Heart left ventricle (tissue), 13 donors: ENCODE measurements at regions not wholly inside any gene's neighbourhood (a gene's known extent, or its start where the extent isn't known, plus 50 kb on each side); places are given as distances from the start of the nearest gene placed in this dataset.

ENCODE experiments used
- POLR2A ChIP-seq, 2 donors: fragments of 450-650 bp; IDR thresholded peaks; one replicate each; pipeline ENCODE4 v1.6.1; 2017; ENCODE audit warnings: antibody characterized with exemption in 2 of 2, mild to moderate bottlenecking in 2 of 2, moderate library complexity in 2 of 2
- TF ChIP-seq, protein P1 (sequence below), 12 donors: fragments of 200-600 bp; sonication (generic) in 4 of 12; IDR thresholded peaks; one replicate each; pipeline versions ENCODE4 v1.5.0 to v1.8.0; 2018 to 2022; ENCODE audit warnings: antibody characterized with exemption in 12 of 12, mild to moderate bottlenecking in 5 of 12
- donor health status: ischemic (EF 13 %, LVEDD 7.1; RV severe dilation, severe dysfunction).
- donor health status: DM: no; HTN: yes; CAD: no.
- donor health status: DM: no; HTN: no; CAD: no.
- donor health status: ischemic (EF 25% LVEDD 6.9; RV normal size, moderate dysfunction).
- donor health status: ischemic (EF 25% LVEDD 5.7; RV mildly dilated, moderate dysfunction).
- donor health status: ischemic (EF 35%, LVEDD 5.7; RV mildly dilated, moderate dysfunction).
- donor health status: nonischemic (EF 11% LVEDD 7.7; RV severe dilation, severe dysfunction).
- donor health status: DM: yes; HTN: yes; CAD: no.
- donor health status: PGD.
- donor health status: ischemic (EF 29% LVEDD 5.4; RV normal size, mild dysfunction).
- donor health status: nonischemic (EF 23%, LVEDD 6.1; RV moderate dilation, normal function).

DNA sequence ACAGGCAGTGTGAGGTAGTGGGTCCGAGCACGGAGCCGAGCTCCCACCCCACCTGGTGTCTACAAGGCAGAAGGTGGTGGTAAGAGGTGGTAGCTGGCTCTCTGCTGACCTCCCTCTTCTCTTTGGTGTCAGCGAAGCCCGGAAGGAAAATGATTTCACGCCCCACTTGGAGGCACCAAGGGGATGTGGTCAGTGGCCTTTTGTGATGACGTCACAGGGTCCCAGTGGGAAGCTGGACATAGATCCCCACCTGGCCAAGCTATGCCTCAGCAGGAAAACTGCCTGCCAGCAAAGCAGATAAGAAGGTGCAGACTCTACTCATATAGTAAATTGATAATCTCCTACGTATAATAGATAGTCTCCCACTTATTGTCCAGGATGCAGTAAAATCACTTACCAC lies 183.7 kb upstream of the ALKAL2 start:
- TF ChIP-seq, protein P1, sequence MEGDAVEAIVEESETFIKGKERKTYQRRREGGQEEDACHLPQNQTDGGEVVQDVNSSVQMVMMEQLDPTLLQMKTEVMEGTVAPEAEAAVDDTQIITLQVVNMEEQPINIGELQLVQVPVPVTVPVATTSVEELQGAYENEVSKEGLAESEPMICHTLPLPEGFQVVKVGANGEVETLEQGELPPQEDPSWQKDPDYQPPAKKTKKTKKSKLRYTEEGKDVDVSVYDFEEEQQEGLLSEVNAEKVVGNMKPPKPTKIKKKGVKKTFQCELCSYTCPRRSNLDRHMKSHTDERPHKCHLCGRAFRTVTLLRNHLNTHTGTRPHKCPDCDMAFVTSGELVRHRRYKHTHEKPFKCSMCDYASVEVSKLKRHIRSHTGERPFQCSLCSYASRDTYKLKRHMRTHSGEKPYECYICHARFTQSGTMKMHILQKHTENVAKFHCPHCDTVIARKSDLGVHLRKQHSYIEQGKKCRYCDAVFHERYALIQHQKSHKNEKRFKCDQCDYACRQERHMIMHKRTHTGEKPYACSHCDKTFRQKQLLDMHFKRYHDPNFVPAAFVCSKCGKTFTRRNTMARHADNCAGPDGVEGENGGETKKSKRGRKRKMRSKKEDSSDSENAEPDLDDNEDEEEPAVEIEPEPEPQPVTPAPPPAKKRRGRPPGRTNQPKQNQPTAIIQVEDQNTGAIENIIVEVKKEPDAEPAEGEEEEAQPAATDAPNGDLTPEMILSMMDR (IDR thresholded peaks at IDR 0.05): no peak
- no peak for TF ChIP-seq POLR2A (IDR thresholded peaks at IDR 0.05)
